Jurkat, Clone E6-1 (cell line): ENCODE measurements at regions not wholly inside any gene's neighbourhood (a gene's known extent, or its start where the extent isn't known, plus 50 kb on each side); places are given as distances from the start of the nearest gene placed in this dataset.

Experiments used
- DNase-seq: peaks from one replicate; pipeline ENCODE4 v3.0.0-alpha.2; 2011; ENCODE audit warnings: low read depth, low spot score
- H3K4me3 ChIP-seq: 2 replicates; pipeline ENCODE4 v1.5.1; 2011; ENCODE audit warnings: mild to moderate bottlenecking, low read length, control low read depth, moderate library complexity

GRCh38 chr1:30406996-30407864 is 316.2 kb downstream of the MATN1 start:
- no peak overlapping the region for H3K4me3 ChIP-seq
- no peak for DNase-seq

GRCh38 chr1:30405631-30406212 is 317.7 kb downstream of the MATN1 start:
- DNase-seq, result no peak
- H3K4me3 ChIP-seq, result no peak overlapping the region

GRCh38 chr1:30405081-30405480 is 318.3 kb downstream of the MATN1 start:
- DNase-seq, result no peak
- H3K4me3 ChIP-seq, result no peak overlapping the region

- DNase-seq, result no peak
- no peak overlapping the region for H3K4me3 ChIP-seq
Observed at GRCh38 chr1:30404341-30404740, 319.0 kb downstream of the MATN1 start.

GRCh38 chr1:30403726-30404125 is 319.7 kb downstream of the MATN1 start:
- no peak for DNase-seq
- no peak overlapping the region for H3K4me3 ChIP-seq

GRCh38 chr1:30403061-30403645 is 320.2 kb downstream of the MATN1 start:
- H3K4me3 ChIP-seq, result no peak overlapping the region
- no peak for DNase-seq

GRCh38 chr1:30402031-30402430 is 321.4 kb downstream of the MATN1 start:
- no peak for DNase-seq
- H3K4me3 ChIP-seq, result no peak overlapping the region

GRCh38 chr1:30400507-30400906 is 322.9 kb downstream of the MATN1 start:
- DNase-seq, result no peak
- H3K4me3 ChIP-seq, result no peak overlapping the region

- H3K4me3 ChIP-seq, result no peak overlapping the region
- DNase-seq, result no peak
Observed at GRCh38 chr1:30399026-30399425, 324.4 kb downstream of the MATN1 start.

GRCh38 chr1:30397576-30397975 is 325.8 kb downstream of the MATN1 start:
- no peak for DNase-seq
- H3K4me3 ChIP-seq, result no peak overlapping the region

GRCh38 chr1:30395631-30396030 is 327.8 kb downstream of the MATN1 start:
- no peak for DNase-seq
- H3K4me3 ChIP-seq, result no peak overlapping the region

- H3K4me3 ChIP-seq, result no peak overlapping the region
Observed at GRCh38 chr1:30388386-30388785, 335.0 kb downstream of the MATN1 start.

GRCh38 chr1:30386156-30386926 is 337.0 kb downstream of the MATN1 start:
- H3K4me3 ChIP-seq, result no peak overlapping the region
- DNase-seq, result no peak

More at GRCh38 chr1:30388386-30388785, 335.0 kb downstream of the MATN1 start:
- no peak for DNase-seq

GRCh38 chr1:30385246-30385995 is 338.0 kb downstream of the MATN1 start:
- DNase-seq, result no peak
- H3K4me3 ChIP-seq, result no peak overlapping the region

GRCh38 chr1:30384286-30385245 is 338.8 kb downstream of the MATN1 start:
- no peak overlapping the region for H3K4me3 ChIP-seq
- DNase-seq, result no peak

GRCh38 chr1:30383221-30383711 is 340.1 kb downstream of the MATN1 start:
- DNase-seq, result no peak
- no peak overlapping the region for H3K4me3 ChIP-seq

- no peak overlapping the region for H3K4me3 ChIP-seq
- no peak for DNase-seq
Observed at GRCh38 chr1:30382496-30382895, 340.9 kb downstream of the MATN1 start.
